ENCODE measurements at regions not wholly inside any gene's neighbourhood (a gene's known extent, or its start where the extent isn't known, plus 50 kb on each side); places are given as distances from the start of the nearest gene placed in this dataset.
A peak's percentile ranks its signal among the peaks of the same experiment; 100 is the strongest.

DNA sequence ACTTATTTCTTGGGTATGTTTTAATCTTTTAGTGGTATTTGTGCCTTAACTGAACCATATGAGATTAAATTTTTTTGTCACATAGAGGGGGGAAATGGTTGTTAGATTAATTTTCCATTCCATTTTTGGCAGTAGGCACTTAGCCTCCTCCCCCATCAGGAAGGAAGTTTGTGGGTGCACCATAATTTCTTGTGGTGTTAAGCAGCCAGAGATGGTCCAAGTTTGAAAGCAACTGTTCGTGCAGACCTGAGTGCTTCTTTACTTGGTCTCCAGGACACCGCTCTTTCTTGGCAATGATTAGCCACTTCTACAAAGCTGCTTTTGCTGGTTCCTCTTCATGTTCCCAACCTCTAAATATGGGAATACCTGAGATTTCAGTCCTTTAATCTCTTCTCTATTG lies 92.7 kb upstream of the RPL34 start:
- DNase-seq (ENCODE audit: low spot score), result peak; percentile 67

DNA sequence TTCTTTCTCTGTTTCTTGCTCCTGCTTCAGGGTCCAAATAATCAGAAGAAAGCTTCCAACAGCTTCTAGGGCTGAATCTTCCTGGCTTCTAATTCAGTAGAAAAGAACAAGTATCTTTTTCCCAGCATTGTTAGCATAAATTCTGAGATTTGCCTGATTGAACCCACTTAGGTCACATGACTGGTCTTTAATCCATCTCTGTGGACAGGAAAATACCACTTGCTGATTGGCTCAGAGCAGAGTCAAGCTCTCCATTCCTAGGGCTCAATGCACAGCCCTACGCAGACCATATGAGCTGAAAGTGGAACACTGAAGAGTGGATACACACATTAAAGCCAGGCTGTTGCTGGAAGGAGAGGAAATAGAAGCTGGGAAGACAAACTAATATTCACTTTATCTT lies 99.6 kb upstream of the RPL34 start:
- no peak for DNase-seq (ENCODE audit: low spot score)

DNA sequence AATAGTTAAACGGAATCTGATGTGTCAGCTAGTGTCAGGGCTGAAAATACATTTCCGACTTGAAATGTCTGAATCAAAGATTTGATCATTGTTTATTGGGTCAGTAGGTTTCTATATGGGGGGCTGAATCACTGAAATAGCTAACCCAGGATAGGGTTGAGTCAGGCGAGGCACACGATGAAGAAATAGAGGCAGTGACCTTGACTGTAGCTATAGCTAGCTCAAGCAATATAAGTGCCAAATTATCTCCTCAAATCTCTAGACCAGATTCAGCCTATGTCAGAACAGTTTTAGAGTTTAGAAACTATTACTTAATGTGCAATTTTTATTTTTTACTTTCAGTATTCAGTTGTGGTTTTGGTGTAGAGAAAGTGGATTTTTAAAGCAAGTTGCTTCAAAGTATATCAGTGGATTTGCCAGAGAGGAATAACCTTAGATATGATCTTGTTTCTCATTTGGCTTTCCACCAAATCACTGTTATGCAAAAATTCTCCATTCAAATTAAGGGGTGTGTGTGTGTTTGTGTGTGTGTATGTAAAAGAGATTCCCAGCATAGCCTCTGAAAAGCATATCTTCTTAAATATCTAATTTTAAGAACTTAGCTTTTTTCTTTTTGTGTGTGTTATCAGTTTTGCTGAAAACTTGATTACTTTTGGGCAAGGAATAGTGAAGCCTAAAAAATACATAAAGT lies 100.3 kb upstream of the RPL34 start:
- no peak for DNase-seq (ENCODE audit: low spot score)

DNA sequence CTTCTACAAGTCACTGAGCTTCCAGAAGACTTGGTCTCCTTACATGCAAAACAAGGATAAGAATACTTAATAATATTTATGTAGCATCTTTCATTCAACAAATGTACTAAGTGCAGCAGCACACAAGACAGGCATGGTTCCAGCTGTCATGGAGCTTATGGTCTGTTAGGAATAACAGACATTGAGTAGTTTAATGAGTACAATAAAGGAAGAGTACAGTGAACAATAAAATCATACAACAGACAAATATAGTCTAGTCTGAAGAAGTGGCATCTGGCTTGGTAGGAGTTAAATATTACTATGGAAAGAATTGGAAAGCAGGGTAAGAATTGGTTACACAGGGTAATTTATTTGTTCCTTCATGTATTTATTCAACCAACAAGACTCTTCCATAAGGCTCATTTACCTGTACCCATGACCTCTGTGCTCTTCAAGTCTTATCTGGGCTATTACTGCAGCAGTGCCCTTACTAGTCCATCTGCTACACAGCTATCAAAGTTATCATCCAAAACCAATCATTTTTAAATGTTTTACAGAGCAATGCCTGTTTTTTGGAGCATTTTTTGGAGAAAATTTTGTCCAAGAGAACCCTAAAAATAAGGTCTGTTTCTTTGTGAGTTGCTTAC lies 101.1 kb upstream of the RPL34 start:
- no peak for DNase-seq (ENCODE audit: low spot score)

DNA sequence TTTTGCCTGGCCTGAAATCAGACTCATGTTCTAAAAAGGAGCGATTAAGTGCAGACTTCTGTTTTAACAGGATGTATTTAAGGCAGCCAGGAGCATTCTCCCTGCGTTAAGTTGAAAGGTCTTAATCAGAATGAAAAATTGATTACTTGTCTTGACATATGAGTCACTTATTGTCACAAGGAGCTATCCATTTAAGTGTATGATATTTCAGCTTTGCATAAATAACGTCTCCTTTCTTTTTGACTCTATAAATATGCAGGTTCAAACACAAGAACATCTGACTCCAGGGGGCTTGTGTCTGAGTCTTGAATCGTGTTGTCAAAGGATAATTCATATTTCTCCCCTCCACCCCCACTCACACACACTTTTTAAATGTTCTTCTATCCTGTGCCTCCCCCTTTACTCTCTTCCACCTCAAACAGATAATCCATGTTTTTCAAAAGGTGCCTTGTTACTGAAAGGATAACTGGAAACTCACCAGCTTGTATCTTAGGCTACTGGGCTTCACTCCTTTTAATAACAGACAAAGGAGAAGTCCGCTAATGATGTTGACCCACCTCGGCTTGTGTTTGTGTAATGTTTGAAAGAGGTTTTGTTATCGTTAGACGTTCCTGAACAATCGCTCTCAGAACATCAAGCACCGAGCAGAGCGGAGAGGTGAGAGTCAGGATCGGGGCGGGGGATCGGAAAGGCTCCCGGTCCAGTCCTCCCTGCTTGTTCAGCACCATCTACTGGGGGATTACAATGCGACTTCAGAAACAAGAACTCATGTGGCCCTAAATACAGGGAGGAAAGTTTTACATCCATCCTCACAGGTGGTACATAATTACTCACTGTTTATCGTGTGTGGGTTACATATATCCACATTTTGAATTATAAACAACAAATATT lies 107.5 kb upstream of the RPL34 start:
- DNase-seq (ENCODE audit: low spot score), result peak; percentile 61

DNA sequence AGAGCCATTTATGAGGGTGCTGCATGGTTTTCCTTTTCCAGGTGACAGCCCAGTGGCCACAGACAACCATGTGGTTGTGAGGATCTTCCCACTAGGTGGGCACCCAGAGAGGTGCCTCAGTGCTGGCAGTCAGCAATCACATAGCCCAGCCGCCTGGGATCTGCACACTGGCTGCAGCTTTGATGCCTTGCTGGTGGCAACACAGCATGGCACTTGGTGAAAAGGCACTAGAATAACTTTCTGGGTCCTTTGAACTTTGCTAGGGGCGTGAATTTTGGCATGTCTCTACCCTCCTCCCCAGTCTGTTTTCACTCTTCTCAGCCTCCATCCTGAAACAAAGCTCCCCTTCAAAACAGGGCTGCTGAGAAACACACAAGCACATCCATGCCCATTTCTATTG lies 108.8 kb upstream of the RPL34 start:
- no peak for DNase-seq (ENCODE audit: low spot score)

DNA sequence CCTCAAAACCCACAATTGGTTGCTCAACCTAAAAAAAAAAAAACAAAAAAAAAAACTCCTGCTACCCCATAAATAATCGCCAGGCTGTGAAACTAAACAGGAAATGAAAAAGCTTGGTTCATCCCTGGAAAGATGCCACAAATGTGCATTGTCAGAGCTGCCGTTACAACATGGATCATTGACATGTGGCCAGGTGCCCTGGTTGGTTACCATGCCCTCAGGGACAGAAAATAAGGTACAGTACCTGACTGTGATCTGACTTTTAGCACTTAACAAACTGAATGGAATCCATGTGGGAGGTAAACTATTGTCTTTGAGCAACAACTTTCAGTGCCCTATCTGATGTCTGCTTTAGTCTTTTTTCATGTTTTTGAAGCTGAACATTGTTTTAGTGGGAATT lies 118.0 kb upstream of the RPL34 start:
- DNase-seq (ENCODE audit: low spot score), result no peak

DNA sequence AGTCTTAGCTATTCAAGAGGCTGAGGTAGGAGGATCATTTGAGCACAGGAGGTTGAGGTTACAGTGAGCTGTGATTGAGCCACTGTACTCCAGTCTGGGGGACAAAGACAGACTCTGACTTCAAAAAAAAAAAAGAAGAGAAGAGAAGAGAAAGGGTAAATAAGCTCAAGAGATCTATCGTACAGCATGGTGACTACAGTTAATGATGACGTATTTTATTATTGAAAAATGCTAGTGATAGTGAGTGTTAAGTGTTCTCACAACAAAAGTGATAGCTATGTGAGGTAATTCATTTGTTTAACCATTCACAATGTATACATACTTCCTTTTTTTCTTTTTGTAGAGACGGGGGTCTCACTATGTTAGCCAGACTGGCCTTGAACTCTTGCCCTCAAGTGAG lies 121.5 kb upstream of the RPL34 start:
- DNase-seq (ENCODE audit: low spot score), result no peak

DNA sequence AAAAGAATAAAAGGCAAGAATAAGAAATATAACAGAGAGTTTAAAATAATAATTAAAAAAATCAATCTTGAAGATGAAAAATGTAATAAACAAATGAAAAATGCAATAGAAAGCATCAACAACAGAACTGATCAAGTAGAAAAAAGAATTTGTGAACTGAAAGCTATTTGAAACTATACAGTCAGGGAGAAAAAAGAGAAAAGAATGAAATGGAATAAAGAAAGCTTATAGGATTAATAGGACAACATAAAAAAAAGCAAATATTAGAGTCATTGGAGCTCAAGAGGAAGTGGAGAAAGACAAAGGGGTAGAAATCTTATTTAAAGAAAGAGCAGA lies 126.8 kb upstream of the RPL34 start:
- DNase-seq (ENCODE audit: low spot score), result no peak

DNA sequence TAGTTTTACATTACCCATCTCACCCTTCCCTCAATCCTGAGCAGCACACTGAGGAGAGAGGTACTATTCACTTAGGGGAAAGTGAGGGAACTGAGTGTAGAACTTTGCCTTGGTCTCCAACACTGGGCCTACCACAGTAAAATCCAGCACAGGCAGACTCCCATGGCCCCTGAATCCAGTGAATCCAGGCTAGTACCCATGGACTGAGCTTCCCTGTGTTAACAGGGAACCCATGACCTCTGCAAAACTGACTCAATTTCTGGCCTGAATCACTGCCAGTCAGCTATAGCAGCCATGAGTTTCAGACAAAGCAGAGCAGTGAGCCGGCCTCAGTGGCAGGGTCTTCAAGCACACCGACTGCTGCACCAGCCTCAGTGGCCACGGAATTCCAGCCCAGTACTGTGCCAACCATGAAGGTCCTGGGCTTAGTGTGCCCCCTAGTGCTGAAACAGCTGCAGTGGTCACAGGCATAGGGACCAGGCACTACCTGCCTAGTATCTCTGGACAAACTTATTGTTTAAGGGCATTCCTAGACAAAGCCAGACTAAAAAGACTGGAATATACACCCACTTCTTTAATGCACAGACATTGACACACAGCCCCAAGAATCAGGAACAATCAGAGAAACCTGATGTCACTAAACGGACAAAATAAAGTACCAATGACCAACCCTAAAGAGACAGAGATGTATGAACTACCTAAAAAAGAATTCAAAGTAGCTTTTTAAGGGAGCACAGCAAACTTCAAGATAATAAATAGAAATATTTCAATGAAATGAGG lies 127.4 kb upstream of the RPL34 start:
- DNase-seq (ENCODE audit: low spot score), result peak; percentile 33

DNA sequence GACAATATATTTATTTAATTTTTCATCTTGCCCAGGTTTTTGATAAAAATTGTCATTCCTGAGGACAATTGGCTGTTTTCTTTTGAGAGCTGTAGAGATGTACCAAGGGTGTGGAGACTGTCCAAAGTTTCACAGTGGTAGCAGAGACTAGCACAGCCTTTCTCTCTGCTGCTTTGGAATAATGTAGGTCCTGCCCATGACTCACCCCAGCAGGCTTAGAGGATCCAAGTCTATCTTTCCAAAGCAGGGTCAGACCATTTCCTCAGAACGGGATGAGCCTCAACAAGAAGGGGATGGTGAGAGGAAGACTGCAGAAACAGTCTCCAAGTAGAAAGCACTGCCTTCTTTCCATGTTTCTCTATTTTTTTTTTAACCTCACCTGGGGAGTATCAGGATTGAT lies 131.5 kb upstream of the RPL34 start:
- no peak for DNase-seq (ENCODE audit: low spot score)

DNA sequence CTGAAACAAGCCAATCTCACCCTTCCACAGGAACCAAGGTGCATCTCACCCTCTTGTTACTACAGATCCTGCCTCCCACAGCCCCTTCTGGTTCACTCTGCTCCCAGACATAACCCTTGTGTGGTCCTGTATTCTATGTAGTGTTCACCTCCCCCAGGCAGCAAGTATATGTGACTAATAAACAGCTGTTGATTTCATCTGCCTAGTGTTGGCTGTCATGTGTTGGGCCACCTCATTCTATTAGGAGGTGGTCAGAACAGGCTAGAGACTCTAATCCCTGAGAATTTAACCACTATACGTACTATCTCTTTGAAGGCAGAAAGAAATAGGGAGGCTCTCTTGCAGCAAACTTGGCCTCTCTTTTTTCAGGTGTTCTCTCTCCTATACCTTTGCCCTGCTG lies 134.3 kb upstream of the RPL34 start:
- no peak for DNase-seq (ENCODE audit: low spot score)

DNA sequence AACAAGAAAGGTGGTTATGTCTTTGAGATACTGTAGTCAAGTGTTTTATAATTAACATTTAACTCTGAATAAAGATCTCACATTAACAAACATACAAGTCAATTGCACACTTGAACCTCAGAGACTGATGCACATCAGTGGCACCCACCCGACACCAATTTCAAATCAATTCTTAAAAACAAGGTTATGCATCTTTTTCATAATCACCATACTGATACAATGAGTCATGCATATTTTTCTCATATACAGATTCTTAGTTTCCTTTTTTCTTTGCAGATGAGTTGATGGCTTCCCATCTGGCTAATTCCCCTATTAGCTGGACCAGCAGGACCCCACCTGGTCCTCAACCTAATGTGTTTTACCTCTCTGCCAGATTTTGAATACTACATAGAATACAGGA lies 136.2 kb upstream of the RPL34 start:
- no peak for DNase-seq (ENCODE audit: low spot score)

DNA sequence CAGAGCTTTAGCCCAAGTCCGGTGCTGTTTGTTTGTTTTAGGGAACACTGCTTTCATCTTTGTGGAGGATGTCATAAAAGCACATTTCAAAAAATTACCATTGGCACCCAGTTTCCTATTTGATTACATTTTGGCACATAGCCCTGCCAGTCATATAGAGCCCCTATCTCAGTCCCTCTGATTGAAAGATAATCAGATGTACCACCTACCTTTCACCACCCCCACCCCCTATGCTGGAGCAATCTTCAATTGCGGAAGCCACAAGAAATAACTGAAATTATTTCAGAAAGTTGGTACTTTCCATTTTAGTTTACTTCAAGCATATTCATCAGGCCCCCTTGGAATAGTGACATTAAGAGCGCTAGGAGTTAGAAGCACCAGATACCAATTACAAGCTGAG lies 136.7 kb upstream of the RPL34 start:
- DNase-seq (ENCODE audit: low spot score), result no peak

DNA sequence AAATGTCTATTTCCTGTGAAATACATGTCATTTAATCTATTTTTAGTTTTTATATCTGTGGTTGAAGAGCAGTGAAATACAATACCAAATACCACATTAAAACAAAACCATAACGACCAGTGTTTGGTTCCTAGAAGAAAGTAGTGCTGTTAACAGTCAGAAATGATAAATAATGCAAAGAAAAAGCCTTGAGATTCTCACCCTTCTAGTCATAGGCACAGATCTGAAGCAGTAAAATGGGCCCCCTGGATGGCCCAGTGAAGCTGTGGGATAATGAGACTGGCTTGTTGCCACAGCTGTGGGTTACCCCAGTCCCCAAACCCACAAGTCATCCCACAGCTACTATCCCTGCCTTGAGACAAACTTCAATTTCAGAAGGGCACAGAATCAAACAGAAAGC lies 137.3 kb upstream of the RPL34 start:
- DNase-seq (ENCODE audit: low spot score), result peak; percentile 4

DNA sequence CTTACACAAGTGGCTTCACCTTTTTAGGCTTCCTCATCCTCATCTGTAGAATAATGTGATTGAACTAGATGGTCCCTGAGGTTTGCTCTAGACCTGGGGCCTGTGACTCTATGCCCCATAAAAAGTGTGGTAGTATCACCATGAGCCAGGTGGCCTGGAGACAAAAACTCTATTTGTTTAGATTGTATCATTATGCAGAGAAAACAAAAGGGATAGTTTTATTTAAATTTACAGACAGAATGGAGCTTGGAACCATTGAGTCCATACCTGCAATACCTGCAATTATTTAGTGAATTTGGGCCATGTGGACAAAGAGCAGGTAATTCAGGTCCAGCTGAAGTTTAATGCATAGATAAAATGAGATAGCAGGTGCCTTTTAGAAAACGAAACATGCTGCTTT lies 139.5 kb upstream of the RPL34 start:
- no peak for DNase-seq (ENCODE audit: low spot score)

DNA sequence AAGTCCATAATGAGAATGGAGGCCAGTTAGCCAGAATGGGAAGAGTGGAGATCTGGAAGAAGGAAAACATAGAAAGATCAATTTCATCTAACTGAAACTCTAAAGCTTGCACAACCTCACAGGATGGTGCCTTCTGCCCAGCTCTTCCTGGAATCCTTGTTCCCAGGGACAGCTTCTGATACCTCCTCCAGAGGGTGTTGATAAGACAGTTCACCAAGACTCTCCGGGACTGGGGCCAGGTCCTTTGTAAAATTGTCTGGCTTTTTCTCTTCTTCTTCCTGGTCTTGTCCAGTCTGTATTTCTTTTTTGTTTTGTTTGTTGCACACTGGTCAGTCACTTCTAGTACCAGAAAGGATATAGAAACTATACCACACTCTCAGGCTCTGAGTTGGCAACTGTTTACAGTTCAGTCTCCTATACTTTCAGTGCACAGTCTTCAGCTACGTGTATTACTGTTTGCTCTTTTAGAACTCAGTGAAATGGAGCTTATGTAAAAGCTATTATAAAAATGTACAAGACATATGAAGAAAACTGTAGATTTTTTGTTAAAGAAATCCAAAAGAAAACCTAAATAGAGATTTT lies 142.8 kb upstream of the RPL34 start:
- no peak for DNase-seq (ENCODE audit: low spot score)

DNA sequence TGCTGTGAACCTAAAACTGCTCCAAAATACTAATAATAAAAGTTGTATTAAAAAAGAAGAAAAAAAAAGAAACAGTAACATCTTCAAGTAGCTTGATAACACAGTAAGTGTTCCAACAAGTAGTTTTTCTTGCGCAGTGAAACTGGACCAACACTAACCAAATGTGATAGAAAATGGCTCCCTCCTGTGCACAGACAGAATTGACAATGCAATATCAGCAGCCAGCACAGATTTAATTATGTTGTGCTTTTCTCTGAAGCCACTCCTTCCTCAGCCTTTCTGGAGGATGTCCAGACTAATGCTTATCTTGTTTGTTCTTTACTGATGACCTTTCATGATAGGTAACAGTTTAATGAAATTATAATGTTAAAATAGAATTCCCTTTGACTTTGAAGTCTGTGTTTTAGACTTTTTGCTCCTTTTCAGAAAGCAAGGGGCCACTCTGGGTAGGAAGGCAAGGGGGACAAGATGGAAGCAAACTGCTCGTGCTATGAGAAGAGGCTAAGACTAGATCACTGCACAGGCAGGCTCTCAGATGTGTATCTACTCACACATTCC lies 147.1 kb upstream of the RPL34 start:
- DNase-seq (ENCODE audit: low spot score), result no peak

DNA sequence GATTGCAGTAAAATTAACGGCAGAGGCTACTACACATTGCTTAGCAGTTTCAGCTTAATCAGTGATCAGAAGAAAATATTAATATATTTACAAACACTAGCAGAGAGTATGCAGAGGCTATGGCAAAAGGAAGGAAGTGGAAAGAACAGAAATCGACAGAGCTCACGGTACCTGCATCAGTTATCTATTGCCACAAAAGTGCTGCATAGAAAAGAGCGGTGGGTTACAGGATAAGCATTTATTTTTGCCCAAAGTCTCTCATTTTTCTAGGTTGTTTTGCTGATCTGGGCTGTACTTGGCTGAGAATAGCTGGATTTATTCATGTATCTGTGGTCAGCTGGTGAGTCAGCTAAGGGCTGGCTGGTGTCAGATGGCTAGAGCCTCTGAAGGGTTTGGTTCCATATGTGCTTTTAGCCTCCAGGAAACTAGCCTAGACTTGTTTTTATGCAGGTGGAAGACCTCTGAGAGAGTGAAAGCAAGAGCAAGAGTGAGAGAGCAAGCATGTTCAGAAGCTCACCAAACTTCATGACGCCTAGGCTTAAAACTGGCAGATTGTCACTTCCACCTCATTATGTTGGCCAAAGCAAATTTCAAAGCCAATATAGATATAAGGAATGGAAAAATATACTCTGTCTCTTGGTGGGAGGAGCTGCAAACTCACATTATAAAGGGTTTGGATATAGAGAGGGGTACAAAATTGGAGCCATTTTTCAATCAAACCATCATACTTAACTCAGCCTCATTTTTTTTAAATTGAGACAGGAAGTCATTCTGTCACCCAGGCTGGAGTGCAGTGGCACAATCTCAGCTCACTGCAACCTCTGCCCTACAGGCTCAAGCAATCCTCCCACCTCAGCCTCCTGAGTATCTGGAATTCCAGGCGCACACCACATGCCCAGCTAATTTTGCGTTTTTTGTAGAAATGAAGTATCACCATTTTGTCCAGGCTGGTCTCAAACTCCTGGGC lies 153.2 kb upstream of the RPL34 start:
- peak; percentile 40 for DNase-seq (ENCODE audit: low spot score)

DNA sequence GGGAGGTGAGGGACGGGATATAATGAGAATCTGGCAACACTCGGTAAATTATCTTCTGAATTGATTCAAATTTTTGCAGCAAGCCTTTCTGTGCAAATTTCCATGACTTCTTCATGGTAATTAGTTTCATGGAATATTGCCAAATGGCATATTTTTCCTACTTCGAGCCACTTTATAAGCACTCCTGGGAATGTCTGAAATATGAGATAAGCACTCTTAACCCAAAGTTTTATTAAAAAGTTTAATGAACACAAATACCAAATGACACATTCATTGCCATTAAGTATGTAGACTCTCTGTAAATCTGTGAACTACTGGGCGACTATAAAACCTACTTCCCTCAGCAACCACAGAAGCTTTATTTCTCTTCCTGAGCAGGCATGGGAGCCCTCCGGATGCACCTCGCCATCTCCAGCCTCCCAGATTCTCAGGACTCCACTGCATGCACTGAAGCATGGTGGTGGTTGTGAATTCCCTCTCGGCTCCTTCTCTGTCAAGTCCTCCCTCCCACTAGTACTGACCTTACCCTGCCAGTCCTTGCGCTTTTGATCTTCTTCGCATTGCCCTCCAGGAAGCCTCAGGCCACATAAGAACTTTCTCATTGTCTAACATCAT lies 154.4 kb upstream of the RPL34 start:
- peak; percentile 8 for DNase-seq (ENCODE audit: low spot score)

Data from CD4-positive, alpha-beta T cell treated with Interleukin-6 at 100 ng/mL for 8 hours (primary cell).